Hindlimb muscle (tissue), 1 donor: ENCODE measurements at regions not wholly inside any gene's neighbourhood (a gene's known extent, or its start where the extent isn't known, plus 50 kb on each side); places are given as distances from the start of the nearest gene placed in this dataset.

Experiments
- DNase-seq: peaks from one replicate; pipeline ENCODE4 v3.0.0-alpha.2; 2013

- no peak for DNase-seq
Measured at GRCh38 chr19:28497887-28498286, 715.1 kb downstream of the UQCRFS1 start.

DNA sequence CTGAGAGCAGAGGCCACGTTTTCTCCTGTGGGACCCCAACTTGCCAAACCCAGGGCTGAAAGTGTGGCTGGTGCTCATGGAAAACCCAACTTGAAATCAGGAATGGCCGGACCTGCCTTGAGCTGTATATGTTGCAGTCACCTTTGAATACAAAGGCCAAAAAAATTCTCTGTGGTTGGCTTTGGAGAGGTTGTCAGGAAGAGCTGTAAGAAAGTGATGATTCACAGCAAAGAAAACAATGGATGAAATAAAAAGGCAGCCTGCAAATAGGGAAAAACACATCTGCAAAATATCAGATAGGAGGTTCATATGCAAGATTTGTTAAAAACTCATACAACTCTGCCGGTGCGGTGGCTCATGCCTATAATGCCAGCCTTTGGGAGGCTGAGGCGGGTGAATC lies 715.8 kb downstream of the UQCRFS1 start:
- DNase-seq, result no peak

DNA sequence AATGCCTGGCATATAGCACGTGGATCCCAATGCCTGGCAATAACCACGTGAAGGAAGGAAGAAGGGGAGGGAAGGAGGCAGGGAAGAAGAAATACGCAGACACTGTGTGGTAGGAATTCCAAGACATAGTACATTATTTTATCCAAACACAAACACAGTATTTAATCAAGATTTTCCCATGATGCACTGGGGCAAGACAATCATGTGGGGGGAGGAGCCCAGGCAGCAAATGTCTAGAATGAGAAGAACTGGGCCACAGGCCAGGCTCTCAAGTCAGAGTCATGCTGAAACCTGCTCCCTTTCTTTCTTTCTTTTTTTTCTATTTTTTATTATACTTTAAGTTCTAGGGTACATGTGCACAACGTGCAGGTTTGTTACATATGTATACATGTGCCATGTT lies 717.9 kb downstream of the UQCRFS1 start:
- DNase-seq, result no peak

GRCh38 chr19:28494461-28494860 lies 718.5 kb downstream of the UQCRFS1 start:
- no peak for DNase-seq

GRCh38 chr19:28493884-28494283 lies 719.1 kb downstream of the UQCRFS1 start:
- DNase-seq, result no peak

DNA sequence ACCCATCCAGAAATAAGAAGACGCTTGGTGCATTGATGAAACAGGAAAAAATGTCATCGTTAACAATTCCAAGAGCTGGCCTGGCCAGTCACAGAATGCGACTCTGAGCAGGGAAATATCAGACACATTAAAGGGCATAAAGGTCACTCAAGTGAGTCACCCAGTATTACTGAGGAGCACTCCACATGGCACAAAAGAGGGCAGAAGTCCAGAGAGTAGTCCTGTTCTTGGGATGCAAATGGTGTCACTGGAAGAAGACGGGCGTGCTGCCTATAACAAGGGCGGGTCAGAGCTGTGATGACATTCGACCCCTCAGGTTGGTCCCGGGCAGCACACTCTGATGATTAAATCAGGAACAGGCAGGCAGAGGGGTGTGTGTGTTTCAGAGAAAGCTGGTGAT lies 720.3 kb downstream of the UQCRFS1 start:
- no peak for DNase-seq

DNA sequence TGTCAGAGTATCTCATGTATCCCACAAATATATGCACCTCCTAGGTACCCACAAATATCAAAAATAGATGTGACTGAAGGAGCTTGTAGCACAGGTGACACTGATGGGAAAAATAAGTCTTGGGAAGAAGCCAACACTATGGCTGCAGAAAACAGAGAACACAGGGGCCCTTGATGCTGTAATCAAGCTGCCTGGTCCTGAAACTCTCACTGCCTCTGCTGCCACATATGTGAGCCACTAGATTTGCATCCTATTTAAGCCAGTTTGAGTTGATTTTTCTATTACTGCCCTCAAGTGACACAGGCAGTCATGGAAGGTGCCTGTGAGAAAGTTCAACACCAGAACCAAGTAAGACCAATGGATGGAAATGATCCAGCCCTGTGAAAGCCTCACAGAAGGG lies 720.8 kb downstream of the UQCRFS1 start:
- DNase-seq, result no peak

DNA sequence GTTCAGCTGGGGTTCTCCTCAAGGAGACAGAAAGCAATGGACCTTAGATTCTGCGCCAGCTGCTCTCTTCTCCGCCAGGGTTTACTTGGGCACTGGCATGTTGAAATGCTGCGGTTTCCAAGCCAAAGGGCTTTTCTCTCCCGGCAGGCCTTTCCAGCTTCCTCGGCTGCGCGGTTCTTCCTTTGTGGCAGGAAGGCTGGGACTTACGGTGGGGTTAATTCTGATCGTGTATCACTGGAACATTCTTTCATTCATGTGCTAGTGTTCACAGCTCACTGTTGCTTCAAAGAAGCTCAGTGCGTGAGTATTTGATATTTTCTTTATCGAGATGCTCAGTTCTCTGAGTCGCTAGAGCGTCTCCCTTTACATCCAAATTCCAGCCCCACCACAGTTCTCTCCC lies 723.2 kb downstream of the UQCRFS1 start:
- no peak for DNase-seq

DNA sequence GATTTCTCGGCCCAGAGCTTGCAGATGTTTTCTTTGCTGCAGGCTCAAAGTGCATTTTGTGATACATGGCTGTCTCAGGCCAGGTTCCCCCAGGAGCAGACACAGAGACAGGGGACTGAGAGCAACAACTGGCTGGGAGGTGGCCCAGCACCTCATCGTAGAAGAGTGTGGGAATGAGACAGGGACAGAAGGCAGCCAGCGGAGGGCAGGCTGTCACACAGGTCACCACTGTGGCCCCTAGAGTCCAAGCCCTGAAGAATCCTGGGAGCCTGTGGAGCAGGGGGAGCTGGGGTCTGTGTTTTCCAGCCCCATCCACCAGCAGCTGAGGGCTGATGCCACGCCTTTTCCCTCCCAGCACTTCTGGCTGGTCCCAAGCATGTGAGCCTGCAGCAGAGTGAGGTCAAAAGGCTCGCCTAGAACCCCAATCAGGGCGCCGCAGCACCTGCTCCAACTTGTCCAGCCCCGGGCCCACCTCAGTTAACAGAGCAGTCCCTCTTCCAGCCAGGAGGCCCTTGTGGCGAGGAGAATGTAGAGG lies 723.8 kb downstream of the UQCRFS1 start:
- no peak for DNase-seq

DNA sequence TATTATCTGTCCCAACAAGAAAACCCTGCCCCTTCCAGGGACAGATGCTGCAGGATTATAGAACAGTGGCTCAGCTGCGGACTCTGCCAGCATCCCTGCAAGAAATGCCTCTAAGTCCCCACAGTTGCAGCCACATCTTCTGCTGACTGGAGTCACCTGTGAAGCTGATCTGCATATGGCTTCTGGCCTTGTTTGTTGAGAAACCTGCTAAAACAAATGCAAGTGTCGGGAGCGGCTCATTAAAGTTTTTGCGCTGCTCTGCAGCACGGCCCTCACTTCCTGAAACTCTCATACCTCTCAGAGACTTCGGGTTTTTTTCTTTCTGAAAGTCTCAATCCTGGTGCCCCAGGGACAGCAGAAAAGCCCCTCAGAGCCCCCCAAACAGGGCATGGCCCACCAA lies 725.0 kb downstream of the UQCRFS1 start:
- no peak for DNase-seq

- DNase-seq, result no peak
Measured at GRCh38 chr19:28486926-28487325, 726.0 kb downstream of the UQCRFS1 start.

DNA sequence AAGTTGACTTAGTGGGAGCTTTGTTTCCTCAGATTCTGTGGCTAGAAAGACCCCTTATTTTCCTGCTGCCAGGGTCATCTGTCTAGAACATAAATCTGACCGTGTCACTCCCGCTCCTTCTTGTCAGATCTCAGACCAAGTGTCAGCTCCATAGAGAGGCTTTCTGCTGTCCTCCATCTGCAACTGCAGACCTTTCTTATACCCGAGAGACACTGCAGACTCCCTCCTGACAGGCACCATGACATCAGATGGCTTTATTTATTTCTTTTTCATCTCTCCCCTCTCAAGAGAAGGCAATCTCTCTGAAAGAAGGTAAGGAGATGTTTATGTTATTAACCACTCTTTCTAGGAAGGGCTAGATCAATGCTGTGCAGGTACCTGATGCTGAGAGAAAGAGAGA lies 726.5 kb downstream of the UQCRFS1 start:
- DNase-seq, result no peak

- peak; percentile 13 for DNase-seq
Measured at GRCh38 chr19:28485292-28485691, 727.7 kb downstream of the UQCRFS1 start.

GRCh38 chr19:28483197-28483596 lies 729.8 kb downstream of the UQCRFS1 start:
- no peak for DNase-seq

DNA sequence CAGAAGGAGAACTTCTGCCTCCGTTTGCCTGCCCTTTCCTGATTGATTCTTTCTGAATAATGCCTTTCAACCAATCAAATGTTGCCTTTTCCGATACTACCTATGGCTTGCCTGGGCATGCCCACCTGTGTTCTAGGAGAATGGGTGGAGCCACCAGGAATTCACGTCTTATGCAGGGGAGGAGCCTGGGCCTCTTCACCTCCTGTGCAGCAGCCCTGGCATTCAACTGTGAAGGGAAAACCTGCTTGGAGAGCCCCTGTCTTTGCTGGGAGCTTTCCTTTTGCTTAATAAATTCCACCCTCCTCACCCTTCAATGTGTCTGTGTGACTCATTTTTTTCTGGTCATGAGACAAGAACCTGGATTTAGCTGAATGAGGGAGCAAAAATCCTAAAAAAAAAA lies 730.7 kb downstream of the UQCRFS1 start:
- DNase-seq, result no peak

DNA sequence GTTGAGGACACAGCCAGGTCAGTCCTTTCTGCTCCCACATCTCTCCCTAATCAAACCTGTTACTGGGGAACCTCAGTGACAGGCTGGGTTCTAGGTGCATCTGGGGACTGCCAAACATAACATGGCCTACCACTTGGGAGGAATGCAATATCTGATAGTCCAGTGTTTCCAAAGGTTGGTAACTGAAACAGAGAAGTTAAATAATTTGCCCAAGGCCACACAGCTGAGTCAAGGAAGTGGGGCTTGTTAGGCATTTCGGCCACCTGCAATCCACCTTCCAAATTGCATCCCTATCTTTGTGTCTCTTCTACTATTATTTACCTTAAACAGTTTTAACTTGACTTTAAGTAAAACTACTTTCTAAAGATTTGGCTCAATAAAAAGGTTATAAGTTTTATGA lies 731.3 kb downstream of the UQCRFS1 start:
- DNase-seq, result no peak

DNA sequence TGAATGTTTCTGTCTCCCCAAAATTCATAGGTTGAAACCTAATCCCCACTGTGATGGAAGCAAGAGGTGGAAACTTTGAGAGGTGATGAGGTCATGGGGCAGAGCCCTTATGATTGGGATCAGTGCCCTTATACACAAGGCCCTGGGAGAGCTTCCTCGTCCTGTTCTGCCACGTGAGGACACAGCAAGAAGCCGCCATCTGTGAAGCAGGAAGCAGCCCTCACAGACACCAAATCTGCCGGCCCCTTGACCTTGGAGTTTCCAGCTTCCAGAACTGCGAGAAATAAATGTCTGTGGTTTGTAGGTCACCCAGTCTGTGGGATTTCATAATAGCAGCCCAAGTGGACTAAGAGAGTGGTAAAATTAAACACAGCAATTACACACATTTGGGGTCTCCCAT lies 737.4 kb downstream of the UQCRFS1 start:
- DNase-seq, result no peak

DNA sequence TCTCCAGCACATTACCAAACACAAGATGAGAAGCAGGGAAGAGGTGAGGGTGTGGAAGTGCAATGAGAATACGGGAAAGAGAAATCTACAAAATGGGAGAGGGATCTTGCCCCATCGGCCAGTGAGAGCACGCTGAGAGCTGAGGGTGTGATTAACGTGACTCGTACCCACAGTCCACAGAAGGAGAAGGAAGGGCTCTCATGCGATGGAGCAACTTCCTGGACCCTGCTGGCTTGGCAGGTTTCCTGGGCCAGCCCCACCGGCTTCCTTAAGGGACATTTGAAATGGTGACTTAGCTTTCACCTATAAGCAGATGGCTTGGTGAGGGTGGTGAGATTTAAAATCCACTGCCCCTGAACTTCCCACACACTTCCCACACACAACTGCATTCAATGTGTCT lies 740.1 kb downstream of the UQCRFS1 start:
- no peak for DNase-seq

- DNase-seq, result no peak
Measured at GRCh38 chr19:28471731-28472510, 741.0 kb downstream of the UQCRFS1 start.

DNA sequence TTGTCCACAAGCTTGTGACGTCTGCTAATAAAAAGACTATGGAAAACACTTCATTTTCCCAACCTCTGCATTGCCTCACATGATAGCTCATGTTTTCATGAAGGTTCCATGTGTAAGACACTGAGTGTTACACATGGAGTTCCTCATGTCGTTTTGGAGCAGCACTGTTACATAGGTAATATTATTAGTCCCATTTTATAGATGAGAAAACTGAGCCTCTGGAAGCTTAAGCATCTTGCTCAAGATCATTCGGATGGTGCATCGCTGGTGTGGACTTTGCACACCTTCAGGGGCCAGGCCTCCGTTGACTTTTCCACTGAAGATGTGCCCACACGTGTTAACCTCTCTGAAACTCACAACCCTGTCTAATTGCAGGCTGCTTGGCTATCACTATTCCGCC lies 743.4 kb downstream of the UQCRFS1 start:
- no peak for DNase-seq

DNA sequence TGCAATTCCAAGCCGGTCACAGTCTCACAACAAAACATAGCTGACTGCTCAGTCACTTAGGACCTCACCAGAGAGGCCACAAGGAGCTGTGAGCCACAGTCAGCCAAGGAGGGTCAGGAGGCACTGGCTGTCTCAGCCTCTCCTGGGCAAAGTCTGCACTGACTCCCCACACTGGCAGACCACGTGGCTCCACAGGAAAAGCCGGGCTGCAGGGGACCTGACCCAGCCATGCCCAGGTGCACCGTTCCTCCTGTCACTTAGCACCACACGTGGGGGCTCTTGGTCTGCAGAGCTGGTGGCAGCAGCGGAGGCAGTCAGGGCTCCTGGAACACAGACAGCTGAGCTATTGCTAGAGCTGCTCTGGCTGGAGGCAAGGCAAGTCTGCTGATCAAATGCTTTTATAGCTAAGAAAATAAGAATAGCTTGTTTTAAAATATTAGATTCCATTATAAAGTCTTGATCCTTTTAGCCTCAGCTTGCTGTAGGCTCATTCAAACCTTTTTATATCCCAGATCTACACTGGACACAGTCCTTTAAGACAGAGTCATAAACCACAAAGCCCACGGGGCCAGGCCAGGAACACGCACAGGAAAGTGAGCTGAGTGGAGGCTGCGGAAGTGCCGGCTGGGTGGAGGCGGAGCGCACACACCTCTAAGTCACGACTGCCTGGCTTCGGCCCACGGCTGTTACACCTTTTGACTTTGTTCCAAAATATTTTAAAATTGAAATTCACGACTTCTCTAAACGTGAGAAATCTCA lies 744.1 kb downstream of the UQCRFS1 start:
- no peak for DNase-seq

- peak; percentile 22 for DNase-seq
Measured at GRCh38 chr19:28466107-28467045, 746.6 kb downstream of the UQCRFS1 start.
